B cell (primary cell): ENCODE measurements at regions not wholly inside any gene's neighbourhood (a gene's known extent, or its start where the extent isn't known, plus 50 kb on each side); places are given as distances from the start of the nearest gene placed in this dataset.

ENCODE experiments used
- CTCF ChIP-seq: fragments of 200-600 bp; IDR thresholded peaks from one replicate; pipeline ENCODE4 v1.8.0; 2022; ENCODE audit warnings: antibody characterized with exemption, mild to moderate bottlenecking
- EZH2 ChIP-seq: IDR thresholded peaks from 2 replicates; pipeline ENCODE4 v1.6.1; 2012; ENCODE audit warnings: borderline replicate concordance, low read depth, mild to moderate bottlenecking, moderate library complexity, low read length; ENCODE audit not compliant: insufficient read depth, poor library complexity, severe bottlenecking

DNA sequence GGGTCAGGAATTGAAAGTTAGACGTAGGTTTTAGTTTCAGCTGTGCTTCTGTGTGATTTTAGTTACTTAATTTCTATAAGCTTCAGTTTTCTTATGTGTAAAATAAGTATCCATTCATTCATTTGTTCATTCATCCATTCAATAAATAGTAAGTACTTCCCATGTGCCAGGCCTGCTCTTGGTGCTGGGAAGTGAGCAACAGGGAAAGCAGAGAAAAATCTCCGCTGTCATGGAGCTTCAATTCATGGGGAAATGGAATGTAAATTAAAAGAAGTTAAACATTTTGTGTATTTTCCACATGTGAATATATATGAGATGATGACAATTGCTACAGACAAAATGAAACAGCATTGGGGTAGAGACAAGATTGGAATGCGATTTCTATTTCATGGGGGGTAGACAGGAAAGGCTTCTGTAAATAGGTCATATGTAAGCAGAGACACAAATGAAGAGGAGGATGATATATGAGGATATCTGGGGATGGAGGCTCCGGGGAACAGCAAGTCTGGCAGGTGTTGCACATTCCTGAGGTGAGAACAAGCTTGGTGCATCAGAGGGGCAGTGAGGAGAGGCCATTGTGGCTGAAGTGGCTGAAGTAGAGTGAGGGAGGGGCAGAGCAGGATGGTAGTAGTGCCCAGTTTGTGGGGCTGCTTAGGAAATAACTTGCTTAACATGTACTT is 66.2 kb downstream of the FHIP1A start:
- no peak for TF ChIP-seq CTCF
- no peak for TF ChIP-seq EZH2
